Motor neuron (in vitro differentiated cells): ENCODE measurements at regions not wholly inside any gene's neighbourhood (a gene's known extent, or its start where the extent isn't known, plus 50 kb on each side); places are given as distances from the start of the nearest gene placed in this dataset.
"Not testable (repeated sequence)": the region's sequence is repeated elsewhere in the genome, so short reads cannot be mapped to it uniquely, and the experiment has no call there.

ENCODE experiments used
- ATAC-seq, 8 experiments: fragments of 200-7000 bp; cut with Tn5 transposase; replicated peaks in 6 of 8; 2 replicates each; pipeline ENCODE4 v1.8.0; 2021; ENCODE audit warnings: mild to moderate bottlenecking in 8 of 8, moderate library complexity in 8 of 8
- H3K27ac ChIP-seq, 2 donors: fragments of 250-450 bp; sonication (Bioruptor Pico); 2 replicates each; pipeline ENCODE4 v1.9.0; 2021; ENCODE audit warnings: antibody characterized with exemption in 2 of 2, mild to moderate bottlenecking in 2 of 2, moderate library complexity in 1 of 2
- H3K4me1 ChIP-seq, 2 donors: fragments of 250-450 bp; sonication (Bioruptor Pico); replicated peaks in 1 of 2; 2 replicates each; pipeline ENCODE4 v1.6.1; 2021; ENCODE audit warnings: antibody characterized with exemption in 2 of 2, mild to moderate bottlenecking in 2 of 2, moderate library complexity in 1 of 2
- H3K4me3 ChIP-seq, 5 donors: fragments of 250-450 bp; sonication (Bioruptor Pico); 2 replicates each; pipeline ENCODE4 v1.9.0; 2021; ENCODE audit warnings: antibody characterized with exemption in 5 of 5, mild to moderate bottlenecking in 5 of 5, moderate library complexity in 4 of 5
- WGBS, 10 experiments: fragments of 450-650 bp; shearing (Covaris generic); methylation state at CpG; one replicate each; pipeline ENCODE4 v1.0.0; 2022; 5-methylcytosine and 5-hydroxymethylcytosine counted together
- in situ Hi-C, 9 experiments: fragments of 400-800 bp; cut with MboI; loops; one replicate each; pipeline ENCODE4 v1.15.0; 2021; ENCODE audit warnings: low sequenced_read_pairs in 9 of 9, low pct_unique_long_range_greater_than_20kb in 2 of 9; ENCODE audit not compliant: unreplicated experiment in 9 of 9

DNA sequence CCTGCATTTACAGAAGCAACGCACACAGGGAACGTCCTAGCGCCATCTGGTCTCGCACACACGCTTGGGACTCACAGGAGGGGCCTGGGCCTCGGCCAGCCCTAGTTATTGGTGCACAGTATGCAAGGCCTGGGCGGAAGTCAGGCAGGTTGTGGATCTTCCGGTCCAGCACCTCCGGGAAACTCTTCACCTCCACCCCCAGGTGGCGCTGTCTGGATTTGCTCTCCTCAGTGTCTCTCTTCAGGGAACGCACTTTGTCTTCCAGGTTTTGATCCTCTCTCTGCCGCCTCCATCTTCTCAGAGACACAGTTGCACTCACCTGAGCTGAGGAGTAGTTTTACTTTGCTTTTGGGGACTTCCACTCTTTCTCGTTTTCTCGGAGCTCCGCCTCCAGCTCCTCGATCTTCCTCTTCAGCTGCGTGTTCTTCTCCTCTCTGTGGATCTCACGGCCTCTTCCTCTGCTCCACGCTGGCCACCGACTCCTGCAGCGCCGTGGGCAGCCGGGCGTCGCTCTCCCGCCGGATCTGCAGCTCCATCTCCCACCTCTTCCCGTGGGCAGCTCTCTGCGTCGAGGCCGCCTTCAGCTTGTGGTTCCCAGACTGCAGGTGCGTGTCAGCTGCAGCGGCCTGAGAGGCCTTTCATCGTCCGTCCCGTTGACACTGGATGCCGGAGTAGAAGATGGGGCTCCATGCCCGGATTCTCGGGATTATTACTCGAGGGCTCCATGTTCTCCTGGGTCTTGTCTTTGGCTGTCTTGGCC is 933.8 kb downstream of the TMEM121 start:
- Histone ChIP-seq H3K4me1 (no peaks in the 10 kb centered on the region), H3K27ac (no peak overlapping the region), H3K4me3 (no peak overlapping the region)
- in situ Hi-C loops, result no loop called here
- ATAC-seq, result no peak
- WGBS, 10 experiments, result 40 to 89% (median 69%) methylated on average over 1 to 23 of the region's 40 CpGs; no CpG with 5 or more reads in 2 of the 10 experiments

- in situ Hi-C loops, result no loop called here
- WGBS, 10 experiments, result 78 to 100% (median 90%) methylated on average over 1 to 19 of the region's 25 CpGs; no CpG with 5 or more reads in 4 of the 10 experiments
- Histone ChIP-seq H3K4me3 (no peak overlapping the region), H3K4me1 (no peaks in the 10 kb centered on the region), H3K27ac (no peak overlapping the region)
- no peak for ATAC-seq
These were observed 934.5 kb downstream of the TMEM121 start for GRCh38 chr14:106460916-106461315.

DNA sequence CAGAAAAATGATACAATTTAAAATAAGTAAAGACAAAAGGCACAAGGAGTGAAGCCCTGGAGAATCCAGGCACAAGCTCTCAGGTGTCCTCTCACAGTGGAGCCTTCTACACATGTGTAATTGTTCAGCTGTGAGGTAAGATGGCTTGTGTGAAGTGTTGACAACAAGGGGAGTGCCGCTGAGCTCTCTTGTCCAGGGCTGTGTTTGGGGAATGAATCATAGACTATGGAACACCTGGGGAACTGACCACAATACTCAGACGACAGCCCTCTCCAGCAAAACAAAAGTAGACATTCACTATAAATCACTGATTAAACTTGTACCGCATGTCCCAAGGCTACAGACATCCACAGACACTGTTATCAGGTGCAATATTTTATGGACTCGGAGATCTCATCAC is 940.1 kb downstream of the TMEM121 start:
- H3K4me3 ChIP-seq, H3K27ac ChIP-seq, in situ Hi-C loops, H3K4me1 ChIP-seq: not testable (repeated sequence)
- peak in 1 of 8 experiments; percentile 58 for ATAC-seq
- WGBS, 10 experiments, result 0 to 60% (median 20%) methylated on average over 1 to 2 of the region's 4 CpGs; no CpG with 5 or more reads in 5 of the 10 experiments

DNA sequence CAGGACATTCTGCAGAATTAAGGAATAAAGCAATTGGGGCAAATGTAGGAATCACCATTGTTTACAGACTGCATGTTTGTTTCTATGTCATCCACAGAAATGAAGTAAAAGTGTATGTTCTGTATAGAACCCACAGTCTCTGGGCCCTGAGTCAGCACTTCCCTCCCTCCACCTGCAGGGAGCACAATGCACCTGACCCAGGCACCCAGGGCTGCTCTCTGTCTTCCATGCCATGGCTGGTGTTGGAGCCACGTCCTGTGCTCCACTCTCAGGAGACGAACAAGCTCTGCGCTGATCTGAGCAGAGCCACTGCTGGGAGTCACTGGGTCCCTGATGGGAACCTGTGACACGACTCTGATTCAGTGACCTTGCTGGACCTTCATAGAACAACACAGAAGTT is 942.5 kb downstream of the TMEM121 start:
- H3K4me3 ChIP-seq, H3K27ac ChIP-seq, H3K4me1 ChIP-seq, ATAC-seq, in situ Hi-C loops: not testable (repeated sequence)
- WGBS, 10 experiments, result no CpG with 5 or more reads among the region's 4 CpGs

- in situ Hi-C loops, H3K4me3 ChIP-seq, H3K4me1 ChIP-seq, ATAC-seq, H3K27ac ChIP-seq: not testable (repeated sequence)
- WGBS, 10 experiments, result 0 to 40% methylated on average over 1 of the region's 3 CpGs; no CpG with 5 or more reads in 8 of the 10 experiments
These were observed 943.6 kb downstream of the TMEM121 start for GRCh38 chr14:106470028-106470427.

DNA sequence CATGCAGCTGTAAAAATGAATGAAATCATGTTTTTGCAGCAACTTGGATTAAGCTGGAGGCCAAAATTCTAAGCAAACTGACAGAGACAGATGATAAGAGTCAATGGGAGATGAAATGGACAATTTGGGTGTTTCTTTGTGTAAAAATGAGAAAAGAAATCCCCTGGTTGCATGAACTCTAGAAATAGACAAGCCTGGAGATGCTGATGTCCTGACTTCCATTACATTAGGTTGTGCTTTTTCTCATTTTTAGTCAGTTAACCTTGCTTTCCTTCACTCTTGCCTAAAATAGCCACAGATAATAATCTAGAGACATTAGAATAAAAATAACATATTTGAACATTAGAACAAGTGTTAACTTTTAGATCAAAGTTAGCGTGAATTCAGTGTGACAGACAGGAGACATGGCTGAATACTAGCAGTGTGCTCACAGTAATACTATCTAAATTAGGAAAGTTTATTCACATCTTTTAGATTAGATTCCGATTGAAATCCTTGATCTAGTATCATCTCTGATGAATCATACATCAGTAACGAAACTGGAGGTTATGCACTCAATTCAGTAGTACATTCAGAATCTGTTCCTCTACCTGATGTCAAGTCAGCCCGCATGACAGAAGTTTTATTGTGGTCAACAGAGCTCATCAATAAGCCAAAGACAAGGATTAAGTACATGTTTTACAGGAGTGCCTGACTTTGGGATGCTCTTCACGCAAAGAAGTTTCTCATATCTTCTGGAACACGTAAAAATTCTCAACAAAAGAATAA is 948.1 kb downstream of the TMEM121 start:
- WGBS, 10 experiments, result 4 to 29% (median 20%) methylated on average over 2 to 5 of the region's 6 CpGs; no CpG with 5 or more reads in 1 of the 10 experiments
- H3K4me1 ChIP-seq, H3K27ac ChIP-seq, ATAC-seq, in situ Hi-C loops, H3K4me3 ChIP-seq: not testable (repeated sequence)

GRCh38 chr14:106475214-106475613 is 948.8 kb downstream of the TMEM121 start:
- H3K4me1 ChIP-seq, in situ Hi-C loops, ATAC-seq, H3K27ac ChIP-seq, H3K4me3 ChIP-seq: not testable (repeated sequence)
- 0 to 60% (median 23%) methylated on average over 1 to 3 of the region's 3 CpGs; no CpG with 5 or more reads in 2 of the 10 experiments for WGBS, 10 experiments

- ATAC-seq, in situ Hi-C loops, H3K4me3 ChIP-seq, H3K4me1 ChIP-seq, H3K27ac ChIP-seq: not testable (repeated sequence)
- no CpG with 5 or more reads among the region's 4 CpGs for WGBS, 10 experiments
These were observed 951.2 kb downstream of the TMEM121 start for GRCh38 chr14:106477600-106477999.

- H3K27ac ChIP-seq, ATAC-seq, in situ Hi-C loops, H3K4me3 ChIP-seq, H3K4me1 ChIP-seq: not testable (repeated sequence)
- WGBS, 10 experiments, result no CpG with 5 or more reads among the region's 34 CpGs
These were observed 953.9 kb downstream of the TMEM121 start for GRCh38 chr14:106480287-106480686.

DNA sequence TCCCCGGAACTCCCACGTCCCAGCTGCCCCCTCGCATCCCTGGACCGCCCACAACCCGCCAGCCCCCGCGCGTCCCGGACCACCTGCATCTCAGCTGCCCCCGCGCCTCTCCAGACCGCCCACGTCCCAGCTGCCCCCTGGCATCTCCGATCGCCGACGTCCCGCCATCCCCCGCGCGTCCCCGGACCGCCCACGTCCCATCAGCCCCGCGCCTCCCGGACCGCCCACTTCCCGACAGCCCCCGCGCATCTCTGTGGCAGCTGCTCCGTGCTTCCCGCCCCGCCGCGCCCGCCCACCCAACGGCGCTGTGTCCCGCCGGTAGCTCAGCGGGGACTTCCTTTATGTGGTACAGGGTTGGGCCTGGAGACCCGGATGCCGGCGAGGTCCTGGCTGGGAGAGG is 955.8 kb downstream of the TMEM121 start:
- H3K4me1 ChIP-seq, in situ Hi-C loops, ATAC-seq, H3K4me3 ChIP-seq, H3K27ac ChIP-seq: not testable (repeated sequence)
- WGBS, 10 experiments, result no CpG with 5 or more reads among the region's 45 CpGs

- in situ Hi-C loops, result no loop called here
- no peaks in the 10 kb centered on the region for H3K4me1 ChIP-seq
- WGBS, 10 experiments, result 0 to 30% (median 0%) methylated on average over 1 to 2 of the region's 2 CpGs; no CpG with 5 or more reads in 1 of the 10 experiments
- no peak for ATAC-seq
- no peak overlapping the region for H3K4me3 ChIP-seq
- H3K27ac ChIP-seq, result no peak overlapping the region
These were observed 961.2 kb downstream of the TMEM121 start for GRCh38 chr14:106487600-106487999.

DNA sequence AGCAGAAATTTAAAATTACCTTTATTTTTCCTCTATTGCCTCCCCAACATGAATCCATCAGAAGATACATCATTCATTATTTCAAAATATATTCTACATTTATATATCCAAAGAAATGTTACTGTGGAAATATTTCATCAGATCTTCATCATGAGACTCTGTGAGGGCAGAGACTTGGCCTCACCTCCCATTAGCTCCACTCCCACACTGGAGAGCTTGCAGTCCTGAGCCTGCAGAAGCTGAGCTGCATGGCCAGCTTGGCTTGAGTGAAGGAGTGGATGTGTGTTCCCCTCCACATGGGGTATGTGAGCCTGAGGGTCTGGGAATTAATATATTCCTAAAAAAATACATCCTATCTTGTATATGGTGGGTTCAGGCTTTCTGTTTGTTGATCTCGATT is 961.9 kb downstream of the TMEM121 start:
- in situ Hi-C loops, result no loop called here
- Histone ChIP-seq H3K4me1 (no peaks in the 10 kb centered on the region), H3K4me3 (no peak overlapping the region), H3K27ac (no peak overlapping the region)
- ATAC-seq, result no peak
- WGBS, 10 experiments, result 0 to 40% (median 21%) methylated on average over 1 of the region's 1 CpG; no CpG with 5 or more reads in 4 of the 10 experiments

DNA sequence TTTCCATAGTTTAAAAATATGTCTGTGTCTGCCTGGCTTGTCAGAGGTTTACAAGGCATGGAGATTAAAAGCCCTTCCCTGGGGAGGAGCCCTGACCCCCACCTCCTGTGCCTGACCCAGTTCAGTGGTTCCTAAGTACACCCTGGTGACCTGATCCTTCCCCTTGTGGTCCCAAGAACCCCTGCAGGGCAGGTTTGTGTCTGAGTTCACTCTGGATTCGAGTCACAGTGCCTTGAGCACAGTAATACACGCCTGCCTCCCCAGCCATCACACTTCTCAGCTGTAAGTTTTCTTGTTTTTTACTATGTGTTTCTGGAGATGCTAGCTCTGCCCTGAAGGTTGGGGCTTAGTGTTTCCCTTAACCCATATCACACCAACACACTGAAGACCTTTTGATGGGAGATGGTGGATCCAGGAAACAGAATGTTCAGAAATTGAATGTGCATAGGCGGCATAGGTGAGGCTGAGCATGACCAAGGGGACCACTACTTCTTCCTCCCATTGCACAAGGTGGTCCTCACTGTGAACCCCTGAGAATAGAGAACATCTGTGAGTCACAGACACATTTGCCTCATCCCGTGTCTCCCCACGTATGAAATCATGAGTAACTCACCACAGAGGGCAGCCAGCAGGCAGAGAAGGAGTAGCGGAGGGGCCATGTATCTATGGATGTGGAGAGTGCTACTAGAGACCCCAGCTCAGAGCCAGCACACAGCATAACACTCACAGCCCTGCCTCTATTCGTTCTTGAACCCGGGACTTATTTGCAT is 962.9 kb downstream of the TMEM121 start:
- in situ Hi-C loops, result no loop called here
- 0 to 45% (median 14%) methylated on average over 2 to 7 of the region's 8 CpGs; no CpG with 5 or more reads in 4 of the 10 experiments for WGBS, 10 experiments
- Histone ChIP-seq H3K27ac (no peak overlapping the region), H3K4me3 (no peak overlapping the region), H3K4me1 (no peaks in the 10 kb centered on the region)
- no peak for ATAC-seq
